Loucy (cell line): ENCODE measurements at regions not wholly inside any gene's neighbourhood (a gene's known extent, or its start where the extent isn't known, plus 50 kb on each side); places are given as distances from the start of the nearest gene placed in this dataset.

ENCODE experiments used
- EZH2phosphoT487 ChIP-seq: fragments of 200-600 bp; IDR thresholded peaks from 2 replicates; pipeline ENCODE4 v1.6.1; 2018; ENCODE audit warnings: antibody characterized with exemption, mild to moderate bottlenecking, moderate library complexity, borderline replicate concordance
- TF ChIP-seq, protein P1 (sequence below): fragments of 200-600 bp; sonication (generic); conservative IDR thresholded peaks from 2 replicates; pipeline ENCODE4 v1.5.1; 2014; ENCODE audit warnings: mild to moderate bottlenecking, antibody characterized with exemption, low read length

DNA sequence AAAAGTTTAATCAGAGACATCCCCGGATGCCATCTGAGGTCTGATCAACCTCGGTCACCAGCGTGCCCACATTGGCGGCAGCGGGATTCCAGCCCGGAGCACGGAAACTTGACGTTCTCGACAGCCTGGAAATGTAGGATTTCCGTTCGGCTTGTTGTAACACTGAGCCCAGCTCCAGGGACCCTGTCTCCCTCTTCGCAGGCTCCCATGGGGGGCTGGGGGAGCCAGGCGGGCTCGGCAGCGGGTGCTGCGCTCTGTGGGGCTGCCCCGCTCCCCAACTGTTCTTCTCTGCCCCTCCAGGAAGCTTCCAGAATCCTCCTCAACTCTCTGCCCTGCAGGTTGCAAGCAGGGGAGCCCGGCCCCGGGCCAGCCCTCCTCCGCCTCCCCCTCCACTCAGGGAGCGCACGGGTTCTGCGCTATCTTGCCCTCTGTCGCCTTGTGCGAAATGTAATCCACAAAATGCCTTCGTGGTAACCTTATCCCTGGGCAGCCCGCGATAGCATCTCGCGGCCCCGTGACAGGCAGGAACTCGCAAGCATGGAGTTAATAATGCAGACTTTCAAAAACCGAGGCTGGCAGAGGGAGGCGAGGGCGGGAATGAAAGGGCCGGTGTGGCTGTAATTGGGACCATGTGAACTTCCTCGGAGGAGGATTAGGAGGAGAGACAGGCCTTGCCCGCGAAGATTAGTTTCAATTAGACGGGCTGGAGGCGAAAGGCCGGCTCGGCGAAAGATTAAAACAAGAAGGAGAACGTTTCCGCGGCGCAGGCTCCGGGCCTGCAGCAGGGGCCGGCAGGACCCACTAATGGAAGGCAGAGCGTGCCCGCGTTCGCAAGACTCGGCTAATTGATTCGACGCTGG is 53.9 kb upstream of the TTC34 start:
- TF ChIP-seq, protein P1, sequence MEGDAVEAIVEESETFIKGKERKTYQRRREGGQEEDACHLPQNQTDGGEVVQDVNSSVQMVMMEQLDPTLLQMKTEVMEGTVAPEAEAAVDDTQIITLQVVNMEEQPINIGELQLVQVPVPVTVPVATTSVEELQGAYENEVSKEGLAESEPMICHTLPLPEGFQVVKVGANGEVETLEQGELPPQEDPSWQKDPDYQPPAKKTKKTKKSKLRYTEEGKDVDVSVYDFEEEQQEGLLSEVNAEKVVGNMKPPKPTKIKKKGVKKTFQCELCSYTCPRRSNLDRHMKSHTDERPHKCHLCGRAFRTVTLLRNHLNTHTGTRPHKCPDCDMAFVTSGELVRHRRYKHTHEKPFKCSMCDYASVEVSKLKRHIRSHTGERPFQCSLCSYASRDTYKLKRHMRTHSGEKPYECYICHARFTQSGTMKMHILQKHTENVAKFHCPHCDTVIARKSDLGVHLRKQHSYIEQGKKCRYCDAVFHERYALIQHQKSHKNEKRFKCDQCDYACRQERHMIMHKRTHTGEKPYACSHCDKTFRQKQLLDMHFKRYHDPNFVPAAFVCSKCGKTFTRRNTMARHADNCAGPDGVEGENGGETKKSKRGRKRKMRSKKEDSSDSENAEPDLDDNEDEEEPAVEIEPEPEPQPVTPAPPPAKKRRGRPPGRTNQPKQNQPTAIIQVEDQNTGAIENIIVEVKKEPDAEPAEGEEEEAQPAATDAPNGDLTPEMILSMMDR: no peak
- TF ChIP-seq EZH2phosphoT487: no peak
